ENCODE measurements at regions not wholly inside any gene's neighbourhood (a gene's known extent, or its start where the extent isn't known, plus 50 kb on each side); places are given as distances from the start of the nearest gene placed in this dataset.

GRCh38 chr9:79000230-79001002 is 571.3 kb upstream of the TLE4 start:
- no peak overlapping the region for H2BK120ac ChIP-seq (replicated peaks; ENCODE audit: low read depth, low read length)
- H3K79me2 ChIP-seq (ENCODE audit: control insufficient read depth in 1 of 2, insufficient read depth in 2 of 2, low read length in 2 of 2) = no peaks in the 10 kb centered on the region
- no peak overlapping the region for H3K23ac ChIP-seq (ENCODE audit: insufficient read length)
- H4K91ac ChIP-seq (replicated peaks; ENCODE audit: insufficient read length, low read length) = no peak overlapping the region
- H3K4me1 ChIP-seq (replicated peaks in 1 of 4; ENCODE audit: control insufficient read depth in 3 of 4, insufficient read depth in 4 of 4, low read length in 3 of 4) = no peaks in the 10 kb centered on the region
- no peak for TF ChIP-seq RXRA (IDR thresholded peaks at IDR 0.05; ENCODE audit: insufficient read depth, low read depth, low read length)
- 0 out of 2 replicates have a peak overlapping the region, but pooled peaks have one; percentile 6 for H2AFZ ChIP-seq (ENCODE audit: low read length)
- H4K8ac ChIP-seq (ENCODE audit: extremely low read depth, insufficient read depth, low read length) = no peak overlapping the region
- H2AK5ac ChIP-seq (ENCODE audit: low read depth, low read length) = no peak overlapping the region
- no peaks in the 10 kb centered on the region for H3K36me3 ChIP-seq (ENCODE audit: control insufficient read depth in 2 of 4, insufficient read depth in 4 of 4, low read length in 3 of 4)
- H3K4ac ChIP-seq (replicated peaks; ENCODE audit: insufficient read length, low read depth, low read length) = no peak overlapping the region
- no peak overlapping the region for H2BK15ac ChIP-seq (ENCODE audit: low read length)
- H2BK20ac ChIP-seq (ENCODE audit: low read length) = no peak overlapping the region
- H3K18ac ChIP-seq (ENCODE audit: extremely low read depth, low read length) = no peak overlapping the region
- no peak overlapping the region for H3K14ac ChIP-seq (ENCODE audit: insufficient read length)
- H4K20me1 ChIP-seq (replicated peaks in 1 of 2; ENCODE audit: control insufficient read depth in 1 of 2, insufficient read depth in 2 of 2, low read length in 2 of 2) = no peaks in the 10 kb centered on the region
- no peak overlapping the region for H3K56ac ChIP-seq (replicated peaks; ENCODE audit: insufficient read length, low read depth, low read length)
- FAIRE-seq (no peak), DNase-seq (ENCODE audit: low read depth in 1 of 2, low spot score in 2 of 2) (no peak)
- H3K27me3 ChIP-seq (replicated peaks in 1 of 4; ENCODE audit: control insufficient read depth in 3 of 4, extremely low read depth in 1 of 4, insufficient read depth in 3 of 4, low read length in 3 of 4) = no peaks in the 10 kb centered on the region; a peak in 1 of 7 replicates
- H3K79me1 ChIP-seq (ENCODE audit: low read depth, low read length) = no peaks in the 10 kb centered on the region
- no peak overlapping the region for H3K9ac ChIP-seq (replicated peaks in 1 of 4; ENCODE audit: extremely low read depth in 1 of 4, low read depth in 3 of 4, low read length in 3 of 4)
- no peak overlapping the region for H3K27ac ChIP-seq (ENCODE audit: low read depth, low read length)
- H2BK12ac ChIP-seq (ENCODE audit: low read depth, low read length) = no peak overlapping the region
- no peak overlapping the region for H2BK5ac ChIP-seq (ENCODE audit: low read depth, low read length)
- no peak overlapping the region for H3K4me2 ChIP-seq (ENCODE audit: insufficient read depth in 1 of 2, low read depth in 2 of 2, low read length in 2 of 2)
- WGBS, 2 experiments (ENCODE audit: extremely low coverage in 1 of 2, insufficient coverage in 1 of 2, insufficient read length in 1 of 2, insufficient replicate concordance in 2 of 2, low coverage in 1 of 2, low lambda C conversion rate in 2 of 2, missing lambda C conversion rate in 1 of 2) = 93% methylated on average over 4 of the region's 4 CpGs; no CpG with 5 or more reads in 1 of the 2 experiments
- H3K4me3 ChIP-seq (ENCODE audit: extremely low read depth in 1 of 4, insufficient read depth in 2 of 4, low read depth in 3 of 4, low read length in 4 of 4) = no peak overlapping the region
- H4K5ac ChIP-seq (ENCODE audit: insufficient read length, low read depth, low read length) = no peak overlapping the region
- H3K9me3 ChIP-seq (ENCODE audit: insufficient read depth in 2 of 2, low read depth in 1 of 2, low read length in 1 of 2) = no peaks in the 10 kb centered on the region
- H3K23me2 ChIP-seq (ENCODE audit: low read depth, low read length) = no peaks in the 10 kb centered on the region
- ChIA-PET CTCF (ENCODE audit: partially characterized antibody) (interaction anchor here (0.6 to 1.1 kb wide), 3 partner anchors 17 to 200 kb away, joined by 3 read pairs; no protein-coding TSS in a partner anchor), POLR2A (ENCODE audit: partially characterized antibody) (no interaction called here)
